CD4-positive, alpha-beta T cell treated with Interferon alpha-2 for 1 hour (primary cell): ENCODE measurements at regions not wholly inside any gene's neighbourhood (a gene's known extent, or its start where the extent isn't known, plus 50 kb on each side); places are given as distances from the start of the nearest gene placed in this dataset.
"Not testable (repeated sequence)": the region's sequence is repeated elsewhere in the genome, so short reads cannot be mapped to it uniquely, and the experiment has no call there.

Source experiments
- DNase-seq, 2 donors: peaks; one replicate each; pipeline ENCODE4 v3.0.0-alpha.2; 2020 to 2022

DNA sequence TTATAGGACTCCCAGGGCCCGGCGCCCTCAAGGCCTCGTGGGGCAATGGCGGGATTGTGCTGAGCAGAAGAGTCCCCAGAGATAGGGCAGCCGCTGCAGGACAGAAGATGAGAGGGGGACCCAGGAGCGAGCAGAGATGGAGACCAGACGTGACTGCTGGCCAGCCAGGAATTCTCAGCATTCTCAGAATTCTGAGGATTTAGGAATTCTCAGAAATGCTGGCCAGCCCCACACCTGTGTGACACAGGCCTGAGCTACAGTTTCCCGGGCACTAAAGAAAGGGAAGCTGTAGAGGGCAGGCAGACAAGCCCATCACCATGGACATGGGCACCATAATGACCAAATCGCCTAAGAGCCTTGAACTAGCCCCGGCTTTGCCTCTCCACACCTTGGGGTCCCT is 186.2 kb upstream of the CDH4 start:
- DNase-seq, result no peak

DNA sequence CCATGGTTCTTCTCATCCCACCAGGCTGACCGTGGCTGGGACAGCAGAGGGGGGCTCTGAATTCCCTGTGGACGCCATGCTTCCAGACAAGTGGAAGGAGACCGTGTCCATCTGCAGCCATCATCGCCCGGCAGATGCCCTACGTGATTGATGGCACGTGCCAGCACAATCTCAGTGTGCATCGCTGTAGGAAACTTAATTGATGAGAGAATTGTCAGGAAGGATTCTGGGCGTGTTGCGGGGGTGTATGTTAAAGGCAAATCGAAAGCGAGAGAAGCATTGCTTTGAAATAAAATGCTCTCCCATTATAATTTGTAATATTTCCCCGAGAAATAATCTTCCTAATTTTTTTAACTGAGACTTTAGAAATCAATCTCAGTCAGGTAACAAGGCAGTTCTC is 185.5 kb upstream of the CDH4 start:
- DNase-seq, result no peak

DNA sequence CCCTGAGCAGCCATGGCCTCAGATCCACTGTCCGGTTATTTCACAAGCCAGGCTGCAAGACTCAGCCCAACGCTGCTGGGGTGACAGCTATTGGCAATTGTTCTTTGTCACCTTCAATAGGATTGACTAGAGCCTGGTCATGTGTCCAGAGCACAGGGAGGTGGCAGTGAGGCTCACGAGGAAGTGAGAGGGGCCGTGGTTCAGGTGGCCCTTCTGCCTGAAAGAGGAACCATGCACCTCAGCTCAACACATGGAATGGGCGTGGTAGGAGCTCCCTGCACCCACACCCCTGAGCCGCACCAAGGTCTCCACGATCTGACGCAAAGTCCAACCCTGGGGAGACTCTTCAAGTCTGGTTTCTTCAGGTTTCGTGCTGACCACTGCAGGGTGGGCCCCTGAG is 184.8 kb upstream of the CDH4 start:
- no peak for DNase-seq

- no peak for DNase-seq
Measured at GRCh38 chr20:61072398-61072797, 179.7 kb upstream of the CDH4 start.

GRCh38 chr20:61073376-61073775 is 178.7 kb upstream of the CDH4 start:
- no peak for DNase-seq

- DNase-seq, result no peak
Measured at GRCh38 chr20:61082720-61083119, 169.3 kb upstream of the CDH4 start.

DNA sequence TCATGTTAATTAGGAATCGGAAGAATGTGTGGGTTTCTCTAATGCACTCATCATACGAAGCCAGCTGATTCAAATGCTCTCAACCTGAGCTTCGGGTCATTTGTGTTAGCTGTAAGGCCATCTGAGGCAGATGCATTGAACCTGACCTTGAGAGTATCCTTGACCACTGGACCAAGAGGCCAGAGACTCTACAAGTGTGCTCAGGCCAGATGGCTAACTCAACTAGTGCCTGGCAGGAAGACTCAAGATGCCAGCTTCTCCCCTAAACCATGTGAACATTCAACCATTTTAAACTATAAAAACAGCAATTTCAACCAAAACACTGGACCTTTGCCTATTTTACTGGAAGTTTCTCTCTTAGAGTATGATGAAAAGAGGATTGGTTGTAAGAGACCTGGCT is 168.6 kb upstream of the CDH4 start:
- no peak for DNase-seq

DNA sequence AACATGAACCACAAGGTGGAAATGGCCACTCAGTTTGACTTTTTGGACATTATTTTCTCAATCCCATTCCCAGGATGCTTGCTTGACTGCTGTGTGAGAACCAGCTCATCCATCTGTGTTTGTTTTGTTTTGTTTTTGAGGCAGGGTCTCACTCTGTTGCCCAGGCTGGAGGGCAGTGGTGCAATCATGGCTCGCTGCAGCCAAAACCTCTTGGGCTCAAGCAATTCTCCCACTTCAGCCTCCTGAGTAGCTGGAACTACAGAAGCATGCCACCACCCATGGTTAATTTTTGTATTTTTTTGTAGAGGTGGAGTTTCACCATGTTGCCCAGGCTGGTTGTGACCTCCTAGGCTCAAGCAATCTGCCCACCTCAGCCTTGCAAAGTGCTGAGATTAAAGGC is 166.0 kb upstream of the CDH4 start:
- DNase-seq, result no peak

DNA sequence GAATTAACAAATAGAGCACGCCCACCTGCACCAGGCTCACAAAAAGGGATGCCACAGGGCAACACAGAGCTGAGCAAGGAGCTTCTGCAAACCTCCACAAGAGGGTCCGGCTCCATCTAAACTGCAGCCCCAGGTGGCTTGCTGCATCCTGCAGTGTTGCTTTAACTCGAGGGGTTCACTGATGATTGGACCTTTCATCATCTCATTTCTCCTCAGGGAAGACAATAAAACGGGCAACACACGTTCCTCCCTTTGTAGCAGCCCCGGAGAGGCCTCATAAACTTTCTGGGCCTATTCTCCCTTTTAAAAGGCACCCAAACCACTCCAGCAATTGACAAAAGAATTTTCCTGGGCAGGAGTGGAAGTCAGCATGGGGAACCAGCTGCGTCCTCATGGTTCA is 161.5 kb upstream of the CDH4 start:
- DNase-seq, result no peak

- no peak for DNase-seq
Measured at GRCh38 chr20:61092251-61092650, 159.8 kb upstream of the CDH4 start.

GRCh38 chr20:61094581-61094980 is 157.5 kb upstream of the CDH4 start:
- DNase-seq, result no peak

DNA sequence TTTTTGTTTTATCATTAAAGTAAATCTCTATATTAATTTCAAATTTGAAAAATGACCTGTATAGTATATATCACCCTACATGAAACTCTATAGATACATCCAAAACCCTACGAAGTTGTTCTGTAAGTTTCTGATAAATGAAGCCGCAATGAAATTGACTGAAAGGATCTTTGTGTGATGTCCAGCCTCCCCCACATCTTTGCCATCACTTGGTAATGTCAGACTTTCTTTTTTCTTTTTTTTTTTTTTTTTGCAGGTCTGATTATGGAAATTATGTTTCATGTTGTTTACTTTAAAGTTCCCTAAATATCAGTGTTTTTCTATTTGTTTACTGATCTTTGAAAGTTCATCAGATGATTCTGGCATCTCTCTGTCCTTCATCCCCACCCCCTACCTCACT is 155.6 kb upstream of the CDH4 start:
- no peak for DNase-seq

DNA sequence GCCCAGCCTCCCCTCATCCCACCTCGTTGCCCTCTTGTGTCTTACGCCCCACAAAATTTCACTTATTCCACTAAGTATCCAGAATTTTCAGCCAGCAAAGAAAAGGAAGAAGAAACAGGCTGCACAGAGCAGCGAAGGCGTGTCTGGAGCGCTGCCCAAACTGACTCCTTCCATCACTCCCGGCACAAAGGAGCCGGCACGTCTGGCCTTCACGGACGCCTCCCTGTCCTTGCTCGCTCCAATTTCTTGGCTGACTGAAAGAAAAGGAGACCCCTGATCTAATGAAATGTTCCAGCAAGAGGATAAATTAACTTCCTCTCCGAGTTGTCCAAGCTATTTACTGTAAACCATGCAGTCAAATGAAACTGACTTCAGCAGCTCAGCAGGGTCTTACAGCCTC is 152.3 kb upstream of the CDH4 start:
- DNase-seq, result no peak

DNA sequence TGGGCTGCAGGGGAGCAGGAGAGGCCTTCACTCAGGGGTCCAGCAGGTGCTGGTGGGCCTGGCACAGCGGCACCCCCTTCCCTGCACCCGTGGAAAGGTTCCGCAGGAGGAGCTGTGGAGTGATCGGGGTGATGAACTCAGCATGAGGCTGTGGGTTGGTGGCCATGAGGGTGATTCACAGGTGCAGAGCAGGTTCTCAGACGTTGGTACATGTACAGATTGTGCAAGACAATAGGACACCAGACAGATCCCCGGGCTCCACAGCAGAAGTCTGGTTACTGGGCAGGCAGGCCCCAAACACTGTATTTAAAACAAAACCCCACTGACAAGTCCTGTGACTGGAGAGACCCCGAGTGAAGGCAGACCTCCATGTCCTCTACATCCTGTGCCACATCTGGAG is 151.6 kb upstream of the CDH4 start:
- DNase-seq, result no peak

DNA sequence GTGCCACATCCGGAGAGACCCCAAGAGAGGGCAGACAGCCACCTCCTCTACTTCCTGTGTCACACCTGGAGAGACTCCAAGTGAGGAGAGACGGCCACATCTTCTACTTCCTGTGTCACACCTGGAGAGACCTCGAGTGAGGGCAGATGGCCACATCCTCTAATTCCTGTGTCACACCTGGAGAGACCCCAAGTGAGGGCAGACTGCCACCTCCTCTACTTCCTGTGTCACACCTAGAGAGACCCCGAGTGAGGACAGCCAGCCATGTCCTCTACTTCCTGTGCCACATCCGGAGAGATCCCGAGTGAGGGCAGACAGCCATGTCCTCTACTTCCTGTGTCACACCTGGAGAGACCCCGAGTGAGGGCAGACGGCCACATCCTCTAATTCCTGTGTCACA is 150.7 kb upstream of the CDH4 start:
- DNase-seq, result not testable (repeated sequence)

DNA sequence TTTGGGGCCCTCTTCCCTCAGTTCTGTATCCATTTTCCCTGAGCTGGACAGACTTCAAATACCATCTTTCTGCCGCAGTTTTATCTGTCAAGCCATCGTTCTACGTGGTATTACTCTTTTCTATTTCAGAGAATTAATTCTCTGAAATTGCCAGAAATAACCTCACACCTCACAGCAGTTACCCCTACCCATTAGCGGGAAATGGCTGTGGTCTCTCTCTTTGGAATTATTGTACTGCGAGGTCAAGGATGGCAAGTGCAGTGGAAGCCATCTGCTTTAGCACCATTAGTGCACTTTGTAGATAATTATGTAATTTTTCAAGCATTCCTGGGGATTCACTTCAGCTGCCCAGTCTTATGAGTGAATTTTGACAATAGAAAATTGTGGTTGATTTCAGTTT is 147.8 kb upstream of the CDH4 start:
- DNase-seq, result no peak

DNA sequence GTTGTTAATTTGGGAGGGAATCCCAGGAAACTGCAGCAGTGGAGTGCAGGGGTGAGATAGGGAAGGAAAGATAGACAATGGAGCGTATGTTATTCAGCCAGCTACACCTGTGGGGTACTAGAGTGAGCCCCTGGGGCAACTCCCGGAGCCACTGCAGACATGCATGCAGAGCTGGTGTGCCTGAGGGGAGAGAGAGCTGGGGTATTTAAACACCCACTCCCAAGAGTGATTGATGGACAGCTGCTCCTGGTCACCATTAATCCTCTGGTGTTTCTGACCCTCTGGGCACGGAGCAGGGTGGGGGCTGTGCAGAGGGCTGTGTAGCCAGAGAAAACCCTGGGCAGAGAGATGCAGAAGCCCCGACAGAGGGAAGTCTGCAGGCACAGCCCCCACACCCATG is 146.7 kb upstream of the CDH4 start:
- no peak for DNase-seq

GRCh38 chr20:61106438-61106837 is 145.6 kb upstream of the CDH4 start:
- DNase-seq, result no peak

DNA sequence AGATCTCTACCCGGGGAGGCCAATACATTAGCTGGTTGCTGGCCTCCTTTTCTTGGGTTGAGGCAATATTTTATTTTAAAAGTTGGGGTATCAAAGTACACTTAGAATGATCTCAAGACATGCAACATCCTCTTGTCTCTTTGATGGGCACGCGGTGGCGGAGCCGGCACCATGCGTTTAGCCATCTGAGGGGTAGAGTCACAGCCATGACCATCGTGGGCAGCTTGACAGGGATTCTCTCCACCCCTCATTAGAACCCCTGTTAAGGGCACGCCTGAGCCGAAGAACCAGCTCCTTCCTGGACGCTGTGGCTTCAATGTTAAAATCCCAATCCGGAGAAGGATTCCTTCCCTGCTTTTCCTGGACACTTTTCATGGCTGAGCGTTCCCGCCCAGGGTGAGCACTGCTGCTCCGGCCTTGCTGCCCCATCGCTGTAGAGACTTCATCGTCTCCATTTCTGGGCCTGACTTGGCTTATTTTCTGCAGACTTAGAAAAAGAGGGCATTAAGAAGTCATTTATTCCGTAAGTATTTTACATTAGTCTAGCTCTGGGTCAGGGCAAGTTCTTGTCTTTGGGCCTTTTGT is 142.7 kb upstream of the CDH4 start:
- no peak for DNase-seq

GRCh38 chr20:61112515-61112914 is 139.5 kb upstream of the CDH4 start:
- DNase-seq, result no peak

- DNase-seq, result no peak
Measured at GRCh38 chr20:61113731-61114130, 138.3 kb upstream of the CDH4 start.

- DNase-seq, result no peak
Measured at GRCh38 chr20:61114493-61115175, 137.4 kb upstream of the CDH4 start.

- no peak for DNase-seq
Measured at GRCh38 chr20:61115364-61116065, 136.5 kb upstream of the CDH4 start.

GRCh38 chr20:61117725-61118124 is 134.3 kb upstream of the CDH4 start:
- DNase-seq, result no peak
